Neuronal stem cell (in vitro differentiated cells): ENCODE measurements at regions not wholly inside any gene's neighbourhood (a gene's known extent, or its start where the extent isn't known, plus 50 kb on each side); places are given as distances from the start of the nearest gene placed in this dataset.
"Not testable (repeated sequence)": the region's sequence is repeated elsewhere in the genome, so short reads cannot be mapped to it uniquely, and the experiment has no call there.

Experiments used
- DNase-seq: peaks from one replicate; pipeline ENCODE4 v3.0.0-alpha.2; 2013; ENCODE audit warnings: low spot score
- H2AFZ ChIP-seq: one replicate; pipeline ENCODE4 v1.6.1; 2013; ENCODE audit warnings: mild to moderate bottlenecking, low read length, inconsistent platforms
- H2AK5ac ChIP-seq: 2 replicates; pipeline ENCODE4 v1.6.1; 2013; ENCODE audit warnings: low read depth, mild to moderate bottlenecking, inconsistent platforms, low read length, moderate library complexity, mixed read lengths
- H2BK120ac ChIP-seq: 2 replicates; pipeline ENCODE4 v1.6.1; 2013; ENCODE audit warnings: low read depth, mild to moderate bottlenecking, inconsistent platforms, low read length, moderate library complexity, mixed read lengths
- H2BK12ac ChIP-seq: one replicate; pipeline ENCODE4 v1.6.1; 2013; ENCODE audit warnings: low read length, inconsistent platforms
- H2BK15ac ChIP-seq: 2 replicates; pipeline ENCODE4 v1.6.1; 2013; ENCODE audit warnings: mild to moderate bottlenecking, low read length, inconsistent platforms, mixed read lengths
- H2BK5ac ChIP-seq: one replicate; pipeline ENCODE4 v1.6.1; 2013; ENCODE audit warnings: inconsistent platforms, mild to moderate bottlenecking, low read length, moderate library complexity
- H3K14ac ChIP-seq: one replicate; pipeline ENCODE4 v1.6.1; 2013; ENCODE audit warnings: low read length, inconsistent platforms
- H3K18ac ChIP-seq: 2 replicates; pipeline ENCODE4 v1.6.1; 2013; ENCODE audit warnings: low read length, inconsistent platforms
- H3K23ac ChIP-seq: 2 replicates; pipeline ENCODE4 v1.6.1; 2013; ENCODE audit warnings: low read depth, mild to moderate bottlenecking, mixed read lengths, low read length, inconsistent platforms; ENCODE audit not compliant: poor library complexity
- H3K27ac ChIP-seq: replicated peaks from 3 replicates; pipeline ENCODE4 v1.5.1; 2013; ENCODE audit warnings: low read length, inconsistent platforms
- H3K27me3 ChIP-seq, 3 experiments: 2 replicates each; pipeline ENCODE4 v1.6.1; 2013; ENCODE audit warnings: low read length in 3 of 3, mild to moderate bottlenecking in 2 of 3, inconsistent platforms in 1 of 3, low read depth in 1 of 3, mixed read lengths in 1 of 3, moderate library complexity in 1 of 3; ENCODE audit not compliant: control insufficient read depth in 3 of 3, insufficient read depth in 3 of 3
- H3K36me3 ChIP-seq, 2 donors: replicated peaks in 1 of 2; 2 replicates each; pipeline ENCODE4 v1.6.1; 2013; ENCODE audit warnings: low read length in 2 of 2; ENCODE audit not compliant: control insufficient read depth in 2 of 2, insufficient read depth in 2 of 2
- H3K4ac ChIP-seq: 2 replicates; pipeline ENCODE4 v1.6.1; 2013; ENCODE audit warnings: inconsistent platforms, mild to moderate bottlenecking, low read length, moderate library complexity
- H3K4me1 ChIP-seq, 2 donors: 1 replicate in 1 of 2; 2 replicates in 1 of 2; pipeline ENCODE4 v1.6.1; 2013; ENCODE audit warnings: low read length in 2 of 2, low read depth in 1 of 2; ENCODE audit not compliant: control insufficient read depth in 2 of 2, insufficient read depth in 1 of 2
- H3K4me2 ChIP-seq: one replicate; pipeline ENCODE4 v1.6.1; 2013; ENCODE audit warnings: mild to moderate bottlenecking, low read length, inconsistent platforms; ENCODE audit not compliant: insufficient read depth, poor library complexity, severe bottlenecking
- H3K4me3 ChIP-seq, 2 donors: 2 replicates each; pipeline ENCODE4 v1.5.1; 2013; ENCODE audit warnings: low read length in 2 of 2, mild to moderate bottlenecking in 2 of 2, inconsistent platforms in 1 of 2, moderate library complexity in 1 of 2
- H3K79me1 ChIP-seq: one replicate; pipeline ENCODE4 v1.6.1; 2013; ENCODE audit warnings: low read depth, mild to moderate bottlenecking, inconsistent platforms, low read length, moderate library complexity
- H3K9ac ChIP-seq: one replicate; pipeline ENCODE4 v1.6.1; 2013; ENCODE audit warnings: mild to moderate bottlenecking, low read depth, low read length, inconsistent platforms; ENCODE audit not compliant: poor library complexity
- H3K9me3 ChIP-seq, 2 donors: replicated peaks in 1 of 2; 2 replicates each; pipeline versions ENCODE3 to v1.6.1; 2013; ENCODE audit warnings: low read length in 2 of 2, mild to moderate bottlenecking in 2 of 2, inconsistent platforms in 1 of 2, low read depth in 1 of 2, mixed read lengths in 1 of 2, moderate library complexity in 1 of 2; ENCODE audit not compliant: control insufficient read depth in 2 of 2, insufficient read depth in 1 of 2
- H4K8ac ChIP-seq: one replicate; pipeline ENCODE4 v1.6.1; 2013; ENCODE audit warnings: low read depth, mild to moderate bottlenecking, inconsistent platforms, low read length, moderate library complexity
- H4K91ac ChIP-seq: one replicate; pipeline ENCODE4 v1.6.1; 2013; ENCODE audit warnings: low read length, low read depth, mild to moderate bottlenecking, inconsistent platforms; ENCODE audit not compliant: poor library complexity
- WGBS, 2 donors: extraction: QIAGEN DNeasy Blood & Tissue Kit; methylation state at CpG; one replicate each; pipeline ENCODE4 v1.1.7; 2013; ENCODE audit warnings: missing lambda C conversion rate in 2 of 2, mixed read lengths in 1 of 2; ENCODE audit not compliant: insufficient read length in 2 of 2, insufficient replicate concordance in 1 of 2; ENCODE audit errors: extremely low coverage in 2 of 2; 5-methylcytosine and 5-hydroxymethylcytosine counted together

GRCh38 chr14:83632375-83632774, 1897.6 kb upstream of the FLRT2 start:
- H3K4me2 ChIP-seq = no peak overlapping the region
- H3K23ac ChIP-seq = no peak overlapping the region
- H3K14ac ChIP-seq = no peak overlapping the region
- no peak overlapping the region for H4K8ac ChIP-seq
- H2BK15ac ChIP-seq = no peak overlapping the region
- no peak overlapping the region for H3K9ac ChIP-seq
- no peaks in the 10 kb centered on the region for H3K27me3 ChIP-seq
- H3K4ac ChIP-seq = no peak overlapping the region
- H4K91ac ChIP-seq = no peak overlapping the region
- no peak overlapping the region for H2BK12ac ChIP-seq
- no peak overlapping the region for H3K18ac ChIP-seq
- no peaks in the 10 kb centered on the region for H3K9me3 ChIP-seq
- no peak overlapping the region for H2AK5ac ChIP-seq
- H3K36me3 ChIP-seq = no peaks in the 10 kb centered on the region
- no peak for DNase-seq
- no peaks in the 10 kb centered on the region for H3K79me1 ChIP-seq
- H2BK5ac ChIP-seq = no peak overlapping the region
- no peaks in the 10 kb centered on the region for H3K4me1 ChIP-seq
- no peak overlapping the region for H2AFZ ChIP-seq
- no peak overlapping the region for H3K4me3 ChIP-seq
- no peak overlapping the region for H3K27ac ChIP-seq
- no peak overlapping the region for H2BK120ac ChIP-seq

GRCh38 chr14:83638748-83639504, 1891.0 kb upstream of the FLRT2 start:
- no peak overlapping the region for H4K91ac ChIP-seq
- no peaks in the 10 kb centered on the region for H3K27me3 ChIP-seq
- no peak overlapping the region for H4K8ac ChIP-seq
- no peak overlapping the region for H2AK5ac ChIP-seq
- no peak overlapping the region for H3K14ac ChIP-seq
- H2BK120ac ChIP-seq = no peak overlapping the region
- no peak overlapping the region for H3K23ac ChIP-seq
- no peaks in the 10 kb centered on the region for H3K36me3 ChIP-seq
- H3K4me1 ChIP-seq = no peaks in the 10 kb centered on the region
- no peak overlapping the region for H2BK15ac ChIP-seq
- no peak overlapping the region for H3K4me2 ChIP-seq
- no peak overlapping the region for H3K4me3 ChIP-seq
- no peak overlapping the region for H3K9ac ChIP-seq
- no peak overlapping the region for H2BK12ac ChIP-seq
- no peaks in the 10 kb centered on the region for H3K79me1 ChIP-seq
- no peak overlapping the region for H3K4ac ChIP-seq
- no peaks in the 10 kb centered on the region for H3K9me3 ChIP-seq
- H2BK5ac ChIP-seq = no peak overlapping the region
- H3K27ac ChIP-seq = no peak overlapping the region
- WGBS, 2 donors = no CpG with 5 or more reads among the region's 18 CpGs
- H3K18ac ChIP-seq = no peak overlapping the region
- H2AFZ ChIP-seq = no peak overlapping the region
- DNase-seq = no peak

DNA sequence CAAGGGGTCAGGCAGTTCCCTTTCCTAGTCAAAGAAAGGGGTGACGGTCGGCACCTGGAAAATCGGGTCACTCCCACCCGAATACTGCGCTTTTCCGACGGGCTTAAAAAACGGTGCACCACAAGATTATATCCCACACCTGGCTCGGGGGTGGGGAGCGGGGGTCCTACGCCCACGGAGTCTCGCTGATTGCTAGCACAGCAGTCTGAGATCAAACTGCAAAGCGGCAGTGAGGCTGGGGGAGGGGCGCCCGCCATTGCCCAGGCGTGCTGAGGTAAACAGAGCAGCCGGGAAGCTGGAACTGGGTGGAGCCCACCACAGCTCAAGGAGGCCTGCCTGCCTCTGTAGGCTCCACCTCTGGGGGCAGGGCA, 1890.5 kb upstream of the FLRT2 start:
- H2BK120ac ChIP-seq, H3K14ac ChIP-seq, H3K27me3 ChIP-seq, H3K27ac ChIP-seq, H2BK5ac ChIP-seq, H3K18ac ChIP-seq, H3K4me2 ChIP-seq, H2AK5ac ChIP-seq, H3K36me3 ChIP-seq, DNase-seq, H4K8ac ChIP-seq, H3K79me1 ChIP-seq, H3K4me1 ChIP-seq, H3K9ac ChIP-seq, H3K9me3 ChIP-seq, H2BK15ac ChIP-seq, H3K23ac ChIP-seq, H3K4me3 ChIP-seq, H2AFZ ChIP-seq, H4K91ac ChIP-seq, H3K4ac ChIP-seq, H2BK12ac ChIP-seq: not testable (repeated sequence)
- WGBS, 2 donors = no CpG with 5 or more reads among the region's 18 CpGs

DNA sequence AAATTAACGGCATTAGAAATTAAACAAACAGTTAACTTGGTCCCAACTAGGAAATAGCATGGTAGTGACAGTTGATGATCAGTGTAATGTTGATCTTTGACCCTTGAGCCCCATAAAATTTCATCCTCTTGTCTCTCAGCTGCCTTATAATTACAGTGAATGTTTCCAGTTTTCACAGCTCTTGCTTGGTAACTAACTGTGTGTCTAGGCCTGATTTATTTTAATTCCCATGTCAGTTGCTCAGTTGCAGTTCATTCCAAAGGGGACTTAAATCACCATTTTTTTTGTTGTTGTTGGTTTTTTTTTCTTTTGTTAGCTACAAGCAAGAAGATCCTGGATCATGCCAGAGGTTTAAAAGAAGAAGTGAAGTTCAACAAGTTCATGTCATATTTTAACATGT, 1883.7 kb upstream of the FLRT2 start:
- H2BK15ac ChIP-seq = no peak overlapping the region
- no peaks in the 10 kb centered on the region for H3K36me3 ChIP-seq
- no peak overlapping the region for H3K9ac ChIP-seq
- H3K14ac ChIP-seq = no peak overlapping the region
- WGBS, 2 donors = no CpG with 5 or more reads among the region's 1 CpG
- H3K23ac ChIP-seq = no peak overlapping the region
- no peaks in the 10 kb centered on the region for H3K9me3 ChIP-seq
- H3K4me1 ChIP-seq = no peaks in the 10 kb centered on the region
- H2AFZ ChIP-seq = no peak overlapping the region
- H3K18ac ChIP-seq = no peak overlapping the region
- no peak for DNase-seq
- no peak overlapping the region for H3K4ac ChIP-seq
- no peaks in the 10 kb centered on the region for H3K79me1 ChIP-seq
- H2BK12ac ChIP-seq = no peak overlapping the region
- no peak overlapping the region for H3K4me2 ChIP-seq
- no peak overlapping the region for H2AK5ac ChIP-seq
- H2BK120ac ChIP-seq = no peak overlapping the region
- no peak overlapping the region for H2BK5ac ChIP-seq
- H3K27ac ChIP-seq = no peak overlapping the region
- no peak overlapping the region for H3K4me3 ChIP-seq
- no peak overlapping the region for H4K8ac ChIP-seq
- no peaks in the 10 kb centered on the region for H3K27me3 ChIP-seq
- H4K91ac ChIP-seq = no peak overlapping the region
